HCT116 (cell line): ENCODE measurements at regions not wholly inside any gene's neighbourhood (a gene's known extent, or its start where the extent isn't known, plus 50 kb on each side); places are given as distances from the start of the nearest gene placed in this dataset.

ENCODE experiments used
- ATAC-seq: fragments of 200-7000 bp; cut with Tn5 transposase; 2 replicates; pipeline ENCODE4 v1.9.1; 2020; ENCODE audit warnings: mild to moderate bottlenecking, moderate library complexity
- BruUV-seq: library from RNA; stranded (reverse); fragments of 400-500 nt; replicated peaks from 2 replicates; lab custom pipeline; 2021; lab: Mats Ljungman, UMichigan
- CTCF ChIA-PET: fragments of 300-600 bp; sonication (Branson Sonifier 250); formaldehyde crosslinking; loops from one replicate; lab custom pipeline; 2021; ENCODE audit warnings: antibody characterized with exemption; lab: Charles Lee
- POLR2A ChIA-PET: fragments of 300-600, 350-600 bp; sonication (Branson Sonifier 250); formaldehyde crosslinking; loops from one replicate; lab custom pipeline; 2021; ENCODE audit warnings: antibody characterized with exemption; lab: Charles Lee
- RAD21 ChIA-PET, 2 experiments: fragments of 300-600 bp; sonication (Branson Sonifier 250); formaldehyde crosslinking; loops; one replicate each; lab custom pipeline; 2023; ENCODE audit warnings: low total read pairs in 2 of 2; ENCODE audit not compliant: uncharacterized antibody in 2 of 2, unreplicated experiment in 2 of 2, low non-redundant PET in 1 of 2; lab: Charles Lee
- DNase-seq: peaks from one replicate; pipeline ENCODE4 v3.0.0-alpha.2; 2010; ENCODE audit warnings: low read depth, low spot score
- H2AFZ ChIP-seq: fragments of 200-600 bp; shearing (Covaris generic), sonication (generic); 2 replicates; pipeline ENCODE4 v1.6.1; 2017; ENCODE audit warnings: low read depth, mixed run types, mixed read lengths, antibody characterized with exemption, low read length; ENCODE audit not compliant: poor library complexity, severe bottlenecking
- H3K27ac ChIP-seq: 2 replicates; pipeline ENCODE4 v1.5.1; 2012; ENCODE audit warnings: low read depth, low read length
- H3K27me3 ChIP-seq: fragments of 200-600 bp; sonication (generic); 2 replicates; pipeline ENCODE4 v1.6.1; 2016; ENCODE audit warnings: mixed run types, low read length, mixed read lengths; ENCODE audit not compliant: insufficient read depth
- H3K36me3 ChIP-seq, 2 experiments: fragments of 200-500 bp in 1 of 2; fragments of 200-600 bp in 1 of 2; sonication (Bioruptor generic) in 1 of 2; sonication (generic) in 1 of 2; 2 replicates each; pipeline versions ENCODE4 v1.5.1 to v1.6.1; 2014 to 2016; ENCODE audit warnings: low read length in 2 of 2, inconsistent platforms in 1 of 2, mixed read lengths in 1 of 2, mixed run types in 1 of 2; ENCODE audit not compliant: insufficient read depth in 2 of 2, control insufficient read depth in 1 of 2
- H3K4me1 ChIP-seq, 2 experiments: fragments of 200-600 bp in 1 of 2; sonication (generic) in 1 of 2; 2 replicates each; pipeline versions ENCODE4 v1.5.1 to v1.6.1; 2012 to 2017; ENCODE audit warnings: low read length in 2 of 2, inconsistent platforms in 1 of 2, mild to moderate bottlenecking in 1 of 2, mixed read lengths in 1 of 2, mixed run types in 1 of 2, moderate library complexity in 1 of 2; ENCODE audit not compliant: insufficient read depth in 2 of 2, control insufficient read depth in 1 of 2
- H3K4me2 ChIP-seq: fragments of 200-600 bp; sonication (generic); 2 replicates; pipeline ENCODE4 v1.6.1; 2017; ENCODE audit warnings: mixed run types, low read length, mixed read lengths
- H3K4me3 ChIP-seq, 2 experiments: fragments of 200-600 bp in 1 of 2; sonication (generic) in 1 of 2; replicated peaks in 1 of 2; 2 replicates each; pipeline ENCODE4 v1.5.1; 2011 to 2016; ENCODE audit warnings: low read length in 2 of 2, control low read depth in 1 of 2, low read depth in 1 of 2, mild to moderate bottlenecking in 1 of 2, mixed read lengths in 1 of 2, mixed run types in 1 of 2
- H3K79me2 ChIP-seq: fragments of 200-600 bp; sonication (generic); 2 replicates; pipeline ENCODE4 v1.6.1; 2017; ENCODE audit warnings: mild to moderate bottlenecking, mixed run types, low read length, moderate library complexity, mixed read lengths; ENCODE audit not compliant: insufficient read depth
- H3K9ac ChIP-seq: fragments of 200-600 bp; sonication (generic); 2 replicates; pipeline ENCODE4 v1.6.1; 2016; ENCODE audit warnings: low read length, mixed read lengths
- H3K9me2 ChIP-seq: fragments of 200-600 bp; sonication (generic), shearing (Covaris generic); 2 replicates; pipeline ENCODE4 v1.6.1; 2017; ENCODE audit warnings: mixed run types, mild to moderate bottlenecking, moderate library complexity; ENCODE audit not compliant: insufficient read depth
- H3K9me3 ChIP-seq, 2 experiments: fragments of 200-500 bp in 1 of 2; fragments of 200-600 bp in 1 of 2; sonication (Bioruptor generic) in 1 of 2; sonication (generic) in 1 of 2; 2 replicates each; pipeline ENCODE4 v1.6.1; 2014 to 2017; ENCODE audit warnings: low read length in 2 of 2, mixed read lengths in 2 of 2, inconsistent platforms in 1 of 2, low read depth in 1 of 2, mild to moderate bottlenecking in 1 of 2, mixed run types in 1 of 2, moderate library complexity in 1 of 2; ENCODE audit not compliant: control insufficient read depth in 1 of 2, insufficient read depth in 1 of 2
- H4K20me1 ChIP-seq: fragments of 200-600 bp; sonication (generic), shearing (Covaris generic); 2 replicates; pipeline ENCODE4 v1.6.1; 2017; ENCODE audit warnings: mixed run types, mild to moderate bottlenecking, moderate library complexity; ENCODE audit not compliant: insufficient read depth
- ATF3 ChIP-seq: IDR thresholded peaks from 2 replicates; pipeline ENCODE4 v1.6.1; 2012
- CBX3 ChIP-seq: IDR thresholded peaks from 2 replicates; pipeline ENCODE4 v1.6.1; 2012; ENCODE audit warnings: low read depth
- CEBPB ChIP-seq: IDR thresholded peaks from 2 replicates; pipeline ENCODE4 v1.6.1; 2012; ENCODE audit warnings: low read depth
- EGR1 ChIP-seq: IDR thresholded peaks from 2 replicates; pipeline ENCODE4 v1.6.1; 2012; ENCODE audit warnings: low read depth
- ELF1 ChIP-seq: IDR thresholded peaks from 2 replicates; pipeline ENCODE4 v1.6.1; 2012; ENCODE audit warnings: low read depth, borderline replicate concordance
- EZH2phosphoT487 ChIP-seq: fragments of 200-600 bp; IDR thresholded peaks from 2 replicates; pipeline ENCODE4 v1.6.1; 2018; ENCODE audit warnings: antibody characterized with exemption, borderline replicate concordance
- FOSL1 ChIP-seq: IDR thresholded peaks from 2 replicates; pipeline ENCODE4 v1.6.1; 2012; ENCODE audit warnings: low read depth
- JUND ChIP-seq: IDR thresholded peaks from 2 replicates; pipeline ENCODE4 v1.6.1; 2012
- POLR2A ChIP-seq: IDR thresholded peaks from 2 replicates; pipeline ENCODE4 v1.7.0; 2011; ENCODE audit warnings: borderline replicate concordance; ENCODE audit not compliant: insufficient read depth, insufficient read length; ENCODE audit errors: extremely low read depth
- POLR2AphosphoS5 ChIP-seq: IDR thresholded peaks from 2 replicates; pipeline ENCODE4 v1.6.1; 2011; ENCODE audit warnings: mild to moderate bottlenecking, low read depth, low read length, moderate library complexity
- SP1 ChIP-seq: IDR thresholded peaks from 2 replicates; pipeline ENCODE4 v1.6.1; 2012; ENCODE audit warnings: low read depth
- ZFX ChIP-seq: fragments of 450-650 bp; IDR thresholded peaks from 2 replicates; pipeline ENCODE4 v1.6.1; 2017
- intact Hi-C: fragments of 100-400 bp; cut with micrococcal nuclease; formaldehyde crosslinking; loops from 2 replicates; pipeline ENCODE4 v1.10.0; 2022
- TF ChIP-seq, protein P1 (sequence below): IDR thresholded peaks from 2 replicates; pipeline ENCODE4 v1.6.1; 2012

DNA sequence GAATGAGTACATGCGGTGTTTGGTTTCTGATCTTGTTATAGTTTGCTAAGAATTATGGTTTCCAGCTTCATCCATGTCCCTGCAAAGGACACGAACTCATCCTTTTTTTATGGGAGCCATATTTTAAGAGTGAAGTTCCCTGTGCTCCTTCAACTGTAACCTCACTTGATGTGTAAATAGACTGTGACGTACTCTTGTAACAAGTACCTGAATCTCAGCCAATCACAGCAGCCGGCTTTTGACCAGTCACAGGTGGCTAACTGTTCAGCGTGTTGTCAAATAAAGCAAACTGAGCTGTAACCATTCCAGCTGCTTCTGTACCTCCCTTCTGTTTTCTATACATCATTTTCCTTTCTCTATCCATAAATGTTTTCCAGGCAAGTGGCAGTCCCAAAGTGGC is 774.3 kb upstream of the HS6ST1 start (continued):
- TF ChIP-seq, protein P1, sequence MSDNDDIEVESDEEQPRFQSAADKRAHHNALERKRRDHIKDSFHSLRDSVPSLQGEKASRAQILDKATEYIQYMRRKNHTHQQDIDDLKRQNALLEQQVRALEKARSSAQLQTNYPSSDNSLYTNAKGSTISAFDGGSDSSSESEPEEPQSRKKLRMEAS, result no peak

- no TSS peak for BruUV-seq
- CTCF ChIA-PET, result no interaction called here
Measured at GRCh38 chr2:129101186-129101585, 782.5 kb upstream of the HS6ST1 start.

More at GRCh38 chr2:129101186-129101585, 782.5 kb upstream of the HS6ST1 start:
- ATAC-seq, result no peak
- H3K9ac ChIP-seq, result no peak overlapping the region
- peaks cover 26% of the 10 kb centered on the region for H3K27me3 ChIP-seq
- H2AFZ ChIP-seq, result no peak overlapping the region
- H4K20me1 ChIP-seq, result no peaks in the 10 kb centered on the region; the same call in 1 of the 2 replicates
- POLR2A ChIA-PET, result no interaction called here
- intact Hi-C loops, result no loop called here
- no peak for DNase-seq
- H3K4me2 ChIP-seq, result no peak overlapping the region
- H3K9me3 ChIP-seq, result no peaks in the 10 kb centered on the region
- RAD21 ChIA-PET, result no interaction called here
- no peaks in the 10 kb centered on the region for H3K9me2 ChIP-seq
- no peak overlapping the region for H3K27ac ChIP-seq
- H3K4me1 ChIP-seq, result no peaks in the 10 kb centered on the region
- TF ChIP-seq SP1 (no peak), POLR2AphosphoS5 (no peak), CBX3 (no peak), EGR1 (no peak), EZH2phosphoT487 (no peak), ATF3 (no peak), ELF1 (no peak), JUND (no peak), ZFX (no peak), POLR2A (no peak), CEBPB (no peak), FOSL1 (no peak)
- H3K36me3 ChIP-seq, result no peaks in the 10 kb centered on the region
- H3K4me3 ChIP-seq, result no peak overlapping the region
- no peaks in the 10 kb centered on the region for H3K79me2 ChIP-seq
